T1000 (cell line): ENCODE measurements at regions not wholly inside any gene's neighbourhood (a gene's known extent, or its start where the extent isn't known, plus 50 kb on each side); places are given as distances from the start of the nearest gene placed in this dataset.

Source experiments
- DNase-seq: peaks from one replicate; lab custom pipeline; 2025; ENCODE audit warnings: mixed read lengths; lab: John Stamatoyannopoulos, UW

- DNase-seq, result no peak
Measured at GRCh38 chr6:2562721-2563451, 187.8 kb downstream of the MYLK4 start.

GRCh38 chr6:2560917-2561698 lies 189.6 kb downstream of the MYLK4 start:
- no peak for DNase-seq

- DNase-seq, result no peak
Measured at GRCh38 chr6:2560140-2560818, 190.4 kb downstream of the MYLK4 start.

DNA sequence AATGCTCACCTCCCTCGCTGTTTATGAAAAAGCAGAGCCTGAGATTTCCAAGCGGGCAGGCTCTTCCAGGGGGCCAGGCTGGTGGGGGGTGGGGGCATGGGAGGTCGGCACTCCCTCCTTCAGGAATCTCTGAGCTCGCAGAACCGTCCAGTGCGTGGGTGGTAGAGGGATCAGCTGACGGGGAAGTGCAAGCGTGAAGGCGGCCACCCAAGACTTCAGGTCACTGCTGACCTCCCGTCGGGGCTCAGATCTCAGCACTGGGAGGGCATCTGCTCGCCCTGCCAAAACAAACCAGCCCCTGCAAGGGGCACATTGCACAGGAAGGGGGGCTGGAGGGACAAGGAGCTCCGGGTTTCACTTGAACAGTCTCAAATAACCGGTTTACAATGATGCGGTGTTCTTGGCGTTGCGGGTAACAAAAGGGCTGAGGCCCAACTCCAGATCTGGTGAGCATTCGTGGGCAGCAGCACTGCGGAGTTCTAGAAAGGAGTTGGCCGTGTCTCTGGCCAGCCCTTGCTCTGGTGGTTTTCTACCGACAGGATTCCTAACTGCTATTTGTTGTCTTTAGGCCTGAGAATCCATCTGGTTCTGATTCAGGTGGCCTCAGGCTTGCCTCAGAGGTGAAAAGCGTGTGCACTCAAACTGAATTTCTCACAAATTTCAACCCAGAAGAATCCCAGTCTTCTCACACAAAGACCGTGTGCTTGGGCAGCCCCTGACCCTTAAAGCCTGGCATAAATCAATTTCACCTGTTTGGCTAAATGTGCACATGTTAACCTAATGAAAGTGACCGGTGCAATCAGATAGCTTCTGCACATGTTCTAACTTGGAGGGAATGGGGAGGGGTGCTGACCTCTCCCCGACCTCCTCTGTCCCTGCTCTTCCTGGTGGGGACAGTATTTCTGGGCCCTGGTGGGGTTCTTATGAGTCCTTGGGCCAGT lies 191.6 kb downstream of the MYLK4 start:
- no peak for DNase-seq

GRCh38 chr6:2558098-2558680 lies 192.5 kb downstream of the MYLK4 start:
- no peak for DNase-seq

- no peak for DNase-seq
Measured at GRCh38 chr6:2557181-2557720, 193.5 kb downstream of the MYLK4 start.

DNA sequence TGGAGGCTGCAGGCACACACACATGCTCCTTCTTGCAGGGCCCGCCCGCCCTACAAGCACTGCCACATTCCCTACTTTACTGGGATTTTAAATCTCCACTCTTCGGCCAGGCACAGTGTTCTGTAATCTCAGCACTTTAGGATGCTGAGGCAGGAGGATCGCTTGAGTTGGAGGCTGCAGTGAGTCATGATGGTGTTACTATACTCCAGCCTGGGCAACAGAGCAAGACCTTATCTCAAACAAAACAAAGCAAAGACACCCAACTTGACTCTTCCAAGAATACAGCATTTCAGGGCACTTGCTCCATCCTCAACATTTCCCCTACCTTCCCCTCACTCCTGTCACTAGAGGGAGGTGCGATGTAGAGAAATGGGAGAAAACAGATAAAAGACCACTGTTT lies 194.0 kb downstream of the MYLK4 start:
- DNase-seq, result no peak

DNA sequence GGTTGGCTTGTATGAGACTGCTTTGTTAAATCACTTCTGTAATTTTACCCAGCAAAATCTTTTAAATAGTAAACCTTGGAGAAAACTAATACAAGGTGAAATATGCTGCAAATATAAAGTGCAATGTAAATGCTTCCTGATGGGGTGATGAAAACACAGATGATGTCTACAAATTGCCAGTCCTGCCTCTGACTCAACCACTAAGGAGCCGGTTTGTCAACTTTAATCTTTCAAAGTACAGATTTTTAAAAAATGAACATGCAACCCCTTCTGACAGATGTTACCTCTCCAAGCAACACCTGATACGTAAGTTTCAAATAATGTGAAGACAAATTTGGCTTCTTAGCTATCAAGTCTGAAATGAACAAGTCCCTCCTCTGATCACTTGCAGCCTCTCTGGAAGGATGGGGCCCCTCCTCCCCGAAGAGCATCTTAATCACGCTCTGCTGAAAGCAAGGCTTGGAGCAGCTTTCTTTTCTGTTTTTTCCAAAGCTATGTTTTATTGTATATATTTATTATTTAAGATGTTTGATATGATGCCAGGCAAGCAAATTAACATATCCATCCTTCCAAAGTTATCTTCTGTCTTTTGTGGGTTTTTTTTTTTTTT lies 196.0 kb downstream of the MYLK4 start:
- DNase-seq, result no peak

GRCh38 chr6:2552526-2553154 lies 198.1 kb downstream of the MYLK4 start:
- DNase-seq, result no peak

DNA sequence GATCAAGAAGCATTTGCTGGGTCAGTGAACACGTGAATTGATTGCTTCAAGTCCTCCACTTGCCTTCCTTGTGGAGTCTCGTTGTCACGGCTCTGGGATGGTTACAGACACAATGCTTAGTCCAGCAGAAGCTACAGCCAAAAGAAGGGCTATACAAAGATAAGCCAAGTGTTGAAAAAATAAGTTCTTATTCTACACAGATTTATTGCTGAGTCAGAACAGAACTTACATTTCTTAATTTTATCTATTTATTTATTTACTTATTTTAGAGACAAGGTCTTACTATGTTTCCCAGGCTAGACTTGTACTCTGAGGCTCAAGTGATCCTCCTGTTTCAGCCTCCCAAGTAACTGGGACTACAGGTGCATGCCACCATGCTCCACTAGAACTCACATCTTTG lies 199.0 kb downstream of the MYLK4 start:
- DNase-seq, result no peak

- no peak for DNase-seq
Measured at GRCh38 chr6:2550247-2550646, 200.5 kb downstream of the MYLK4 start.

- DNase-seq, result no peak
Measured at GRCh38 chr6:2549834-2550233, 200.9 kb downstream of the MYLK4 start.

DNA sequence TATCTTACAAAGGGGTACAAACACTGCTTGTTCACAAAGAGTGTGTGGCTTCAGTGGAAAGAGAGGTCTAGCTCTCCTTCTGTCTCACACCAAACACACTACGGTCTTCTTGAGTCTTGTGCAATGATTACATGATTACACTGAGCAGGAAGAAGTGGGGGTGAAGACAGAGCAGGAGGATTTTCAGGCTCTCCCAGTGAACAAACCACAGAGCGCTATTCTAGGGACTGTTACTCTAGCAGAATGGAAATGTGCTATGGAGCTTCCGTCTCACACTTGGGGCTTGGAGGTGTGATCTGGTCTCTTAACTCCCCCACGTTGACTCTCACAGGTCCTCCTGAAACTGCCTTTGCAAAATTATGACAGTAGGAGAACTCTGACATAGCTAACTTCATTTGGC lies 203.4 kb downstream of the MYLK4 start:
- no peak for DNase-seq

DNA sequence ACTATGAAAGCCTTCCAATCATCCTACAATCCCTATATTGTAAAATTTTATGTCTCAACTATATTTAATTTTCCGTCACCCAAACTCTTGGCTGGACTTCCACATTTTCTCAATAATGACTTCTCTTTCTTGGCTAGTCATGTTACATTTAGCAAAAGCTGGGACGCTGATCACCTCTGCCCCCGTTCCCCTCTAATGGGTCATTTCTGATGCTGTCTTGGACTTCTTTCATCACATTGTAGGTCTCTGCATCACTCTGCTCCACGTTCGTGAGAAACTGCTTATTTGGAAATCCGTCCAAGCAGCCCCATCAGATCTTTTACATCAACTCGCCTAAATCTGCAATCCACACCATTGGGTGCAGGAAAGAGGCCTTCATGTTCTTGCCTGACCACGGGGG lies 203.8 kb downstream of the MYLK4 start:
- DNase-seq, result no peak

GRCh38 chr6:2545383-2546038 lies 205.2 kb downstream of the MYLK4 start:
- DNase-seq, result no peak

DNA sequence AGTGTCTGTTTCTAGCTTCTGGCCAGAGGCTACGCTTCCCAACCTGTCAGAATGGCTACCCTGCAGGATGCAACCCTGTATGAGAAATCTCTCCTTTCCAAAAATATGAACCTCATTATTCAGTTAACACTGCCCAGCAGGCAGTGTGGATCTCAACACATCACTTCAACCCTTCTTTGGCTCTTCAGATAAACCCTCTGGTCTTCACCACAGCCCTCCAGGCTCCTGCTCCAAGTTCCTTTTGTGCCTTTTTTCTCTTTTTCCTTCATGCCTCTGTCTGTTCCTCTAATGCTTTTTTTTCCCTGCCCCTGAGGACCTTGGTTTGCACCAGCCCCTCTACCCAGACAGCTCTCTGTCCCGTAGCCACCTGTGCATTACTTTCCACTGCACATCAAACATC lies 207.4 kb downstream of the MYLK4 start:
- no peak for DNase-seq

DNA sequence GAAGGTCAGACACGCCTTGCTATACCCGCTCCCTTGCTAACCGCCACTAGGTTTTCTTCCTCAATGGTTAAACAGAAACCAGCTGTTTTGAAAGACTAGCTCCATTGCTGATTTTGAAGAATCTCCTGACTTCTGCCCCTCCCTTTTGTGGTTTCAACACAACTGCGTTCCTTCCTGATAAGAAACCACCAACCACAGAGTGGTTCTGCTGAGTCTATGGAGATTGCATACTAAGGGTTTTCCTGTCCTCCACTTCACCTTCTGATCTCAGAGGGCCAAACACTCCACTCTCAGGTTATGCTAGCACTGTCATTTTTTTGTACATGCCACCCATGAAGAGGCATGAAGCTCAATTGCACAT lies 207.9 kb downstream of the MYLK4 start:
- DNase-seq, result no peak

- no peak for DNase-seq
Measured at GRCh38 chr6:2542101-2542857, 208.4 kb downstream of the MYLK4 start.

- DNase-seq, result no peak
Measured at GRCh38 chr6:2536451-2536850, 214.3 kb downstream of the MYLK4 start.
